K562 (cell line): ENCODE measurements at regions not wholly inside any gene's neighbourhood (a gene's known extent, or its start where the extent isn't known, plus 50 kb on each side); places are given as distances from the start of the nearest gene placed in this dataset.

Source experiments
- CBX5 ChIP-seq: IDR thresholded peaks from 2 replicates; pipeline ENCODE4 v1.6.1; 2014; ENCODE audit warnings: low read depth, borderline replicate concordance
- DDX20 ChIP-seq: fragments of 450-650 bp; IDR thresholded peaks from 2 replicates; pipeline ENCODE4 v1.6.1; 2016; ENCODE audit warnings: missing genetic modification characterization, low read depth, mild to moderate bottlenecking, missing compliant biosample characterization, moderate library complexity
- SPI1 ChIP-seq: IDR thresholded peaks from 2 replicates; pipeline ENCODE4 v1.6.1; 2011; ENCODE audit warnings: low read depth, low read length, control low read depth, borderline replicate concordance
- ZNF140 ChIP-seq: fragments of 250-450 bp; sonication (Bioruptor Pico); IDR thresholded peaks from 2 replicates; pipeline ENCODE4 v1.8.0; 2021; ENCODE audit warnings: moderate library complexity, mild to moderate bottlenecking, inconsistent platforms

DNA sequence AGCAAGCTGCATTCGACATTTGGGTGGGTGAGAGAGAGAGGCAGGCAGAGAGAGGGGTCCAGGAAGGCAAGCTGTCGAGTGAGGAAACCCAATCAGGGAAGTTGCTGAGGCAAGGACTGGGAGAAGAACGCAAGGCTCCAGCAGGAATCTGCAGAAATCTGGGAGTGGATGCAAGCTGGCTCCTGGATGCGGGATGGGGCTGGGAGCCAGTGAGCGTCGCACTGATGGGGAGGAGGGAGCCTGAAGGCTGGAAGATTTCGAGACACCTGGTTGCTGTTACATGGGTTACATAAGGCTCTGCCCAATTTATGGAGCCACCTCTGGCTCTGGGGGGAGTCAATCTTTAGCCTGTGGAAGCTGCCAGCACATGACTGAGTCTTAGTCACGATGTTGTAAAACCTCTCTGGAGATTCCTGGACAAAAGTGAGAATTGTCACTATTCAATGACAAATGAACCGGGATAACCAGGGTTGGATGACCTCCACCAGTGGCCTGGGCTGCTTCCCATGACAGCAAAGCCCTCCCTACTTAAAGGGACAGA, 51.1 kb upstream of the ADRB1 start:
- TF ChIP-seq ZNF140 (CRISPR knock-in tag) (no peak), CBX5 (no peak), SPI1 (no peak), DDX20 (no peak)
